NCI-H526 (cell line): ENCODE measurements at regions not wholly inside any gene's neighbourhood (a gene's known extent, or its start where the extent isn't known, plus 50 kb on each side); places are given as distances from the start of the nearest gene placed in this dataset.

Experiments
- DNase-seq, 2 experiments: peaks; one replicate each; lab custom pipeline; 2025; lab: John Stamatoyannopoulos, UW

DNA sequence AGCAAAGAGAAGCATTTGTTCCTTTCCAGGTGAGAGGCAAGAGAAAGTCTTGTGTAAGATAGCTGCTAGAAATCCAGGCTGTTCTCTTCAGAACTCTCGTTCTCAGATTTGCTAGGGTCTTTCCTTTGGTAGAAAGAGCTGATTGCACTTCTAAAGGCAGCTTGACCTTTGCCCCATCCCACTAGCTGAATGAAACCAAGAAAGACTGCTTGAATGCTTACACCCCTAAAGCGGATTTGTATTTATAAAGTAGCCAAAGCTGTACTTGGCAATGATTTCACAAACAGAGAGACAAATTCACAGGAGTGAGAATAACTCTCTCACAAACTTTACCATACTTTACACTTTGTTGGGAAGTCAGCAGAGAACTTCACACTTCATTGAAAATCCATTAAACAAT, 424.1 kb downstream of the TTLL7 start:
- DNase-seq = no peak

DNA sequence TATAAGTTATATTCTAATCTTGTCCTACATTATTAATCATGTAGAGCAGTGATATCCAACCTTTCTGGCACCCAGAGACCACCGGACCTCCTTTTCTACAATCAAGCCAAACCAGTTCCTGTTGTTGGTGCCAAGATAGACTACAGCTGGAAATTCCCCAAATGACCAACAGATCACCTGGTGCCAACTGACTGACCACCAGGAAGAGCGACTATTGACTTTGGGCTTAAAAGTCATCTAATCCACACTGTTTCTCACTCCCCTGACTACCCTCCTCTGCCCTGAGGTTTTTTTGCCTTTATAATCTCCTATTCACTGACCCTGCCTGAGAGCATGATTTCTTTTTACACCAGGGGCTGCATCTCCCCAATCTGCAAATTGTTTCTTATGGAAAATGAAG, 425.2 kb downstream of the TTLL7 start:
- DNase-seq = no peak

- DNase-seq = no peak
Observed at GRCh38 chr1:83571536-83571935, 427.4 kb downstream of the TTLL7 start.

GRCh38 chr1:83561346-83561745, 437.6 kb downstream of the TTLL7 start:
- no peak for DNase-seq

- DNase-seq = no peak
Observed at GRCh38 chr1:83559129-83559840, 439.6 kb downstream of the TTLL7 start.

DNA sequence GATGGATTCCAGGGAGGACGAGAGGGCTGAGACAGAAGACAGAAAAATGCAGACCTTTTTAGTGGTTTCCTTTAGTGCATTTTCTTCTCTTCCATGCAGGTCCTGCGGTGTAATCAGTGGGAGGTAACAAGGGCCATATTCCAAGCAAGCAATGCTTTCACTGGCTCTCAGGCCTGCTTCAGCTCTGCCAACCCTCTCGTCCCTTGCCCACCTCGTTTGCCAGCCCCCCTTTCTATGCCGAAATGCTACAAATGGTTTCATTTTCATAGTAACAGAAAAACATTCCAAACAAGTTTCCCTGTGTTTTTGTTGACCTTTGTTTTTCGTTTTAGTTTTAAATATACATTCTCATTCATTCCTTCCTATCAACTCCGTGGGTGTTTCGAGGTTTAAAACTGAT, 443.1 kb downstream of the TTLL7 start:
- DNase-seq = no peak

- no peak for DNase-seq
Observed at GRCh38 chr1:83554174-83554573, 444.8 kb downstream of the TTLL7 start.

- DNase-seq = no peak
Observed at GRCh38 chr1:83552820-83553219, 446.1 kb downstream of the TTLL7 start.

- DNase-seq = no peak
Observed at GRCh38 chr1:83548311-83548710, 450.6 kb downstream of the TTLL7 start.

DNA sequence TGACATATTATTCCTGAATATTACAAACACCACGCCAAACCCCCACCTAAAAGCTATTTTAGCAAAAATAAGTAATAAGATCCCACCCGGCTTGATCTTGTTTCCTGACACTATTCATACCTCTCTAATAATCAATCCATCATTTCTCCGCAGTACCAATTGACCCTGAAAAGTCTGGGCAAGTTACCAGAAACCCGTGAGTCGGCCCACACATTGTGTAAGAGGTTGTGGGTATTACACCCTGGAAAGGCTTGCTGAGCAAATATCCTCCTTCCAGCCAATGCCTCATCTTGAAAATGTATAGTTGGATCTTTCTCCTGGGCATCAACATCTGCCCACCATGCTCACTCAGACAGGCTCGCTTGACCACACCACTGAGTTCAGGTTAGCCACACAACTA, 451.0 kb downstream of the TTLL7 start:
- DNase-seq = no peak

DNA sequence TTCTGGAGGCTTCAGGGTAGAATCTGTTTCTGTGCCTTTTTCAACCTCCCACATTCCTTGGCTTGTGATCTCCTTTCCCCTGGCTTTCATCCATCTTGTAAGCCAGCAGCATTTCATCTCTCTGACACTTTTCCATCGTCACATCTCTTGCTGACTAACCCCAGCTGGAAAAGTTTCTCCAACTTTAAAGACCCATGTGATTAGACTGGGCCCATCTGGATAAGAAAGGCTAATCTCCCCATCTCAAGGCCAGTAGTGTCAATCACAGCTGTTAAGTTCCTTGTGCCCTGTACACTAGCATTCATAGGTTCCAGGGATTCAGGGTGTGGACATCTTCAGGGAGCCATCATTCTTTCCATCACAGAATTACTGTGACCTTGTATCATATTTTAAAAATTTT, 452.1 kb downstream of the TTLL7 start:
- DNase-seq = no peak

- no peak for DNase-seq
Observed at GRCh38 chr1:83545066-83545862, 453.7 kb downstream of the TTLL7 start.

DNA sequence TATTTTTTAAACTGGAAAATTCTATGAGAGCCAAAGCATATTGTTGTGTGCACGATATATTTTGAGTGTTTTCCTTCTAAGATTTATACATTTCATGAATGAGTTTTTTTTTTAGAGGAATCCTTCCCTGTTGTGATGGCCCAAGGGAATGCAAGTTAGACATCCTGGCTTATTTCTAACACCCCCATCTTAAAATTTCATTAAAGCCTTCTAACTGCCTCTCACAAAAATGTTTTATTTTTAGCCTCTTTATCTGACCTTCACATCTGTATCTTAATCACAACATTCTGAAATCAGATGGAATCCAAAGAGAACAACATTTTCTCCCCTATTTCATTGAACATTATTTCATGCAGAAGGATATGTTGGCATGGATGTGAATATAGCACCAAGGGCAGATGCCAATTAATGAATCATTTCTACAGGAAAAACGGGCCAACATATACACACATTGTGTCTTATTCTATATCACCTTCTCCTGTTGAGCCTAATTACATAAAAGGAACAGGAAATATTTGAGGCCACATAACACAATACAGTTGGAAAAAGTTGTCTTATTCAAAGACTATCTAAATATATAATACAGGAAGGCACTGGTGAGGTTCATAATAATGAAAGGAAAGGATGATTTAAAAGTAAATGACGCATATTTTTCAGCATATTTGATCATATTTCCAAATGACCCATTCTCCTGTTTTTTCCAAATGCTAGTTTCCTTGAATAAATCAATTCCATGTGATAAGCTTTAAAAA, 455.5 kb downstream of the TTLL7 start:
- no peak for DNase-seq

GRCh38 chr1:83531521-83532309, 467.2 kb downstream of the TTLL7 start:
- DNase-seq = no peak

DNA sequence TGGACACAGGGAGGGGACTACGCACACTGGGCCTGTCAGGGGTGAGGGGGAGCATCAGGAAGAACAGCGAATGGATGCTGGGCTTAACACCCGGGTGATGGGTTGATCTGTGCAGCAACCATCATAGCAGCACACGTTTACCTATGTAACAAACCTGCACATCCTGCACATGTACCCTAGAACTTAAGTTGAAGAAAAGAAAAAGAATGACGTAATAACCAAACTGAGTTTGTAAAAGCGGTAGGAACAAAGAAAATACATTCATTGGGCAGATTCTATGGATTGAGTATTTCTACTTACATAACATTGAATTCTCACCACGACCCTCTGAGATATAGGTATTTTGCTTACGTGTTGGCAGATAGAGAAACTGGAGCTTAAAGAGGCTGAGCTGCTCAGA, 468.4 kb downstream of the TTLL7 start:
- no peak for DNase-seq

DNA sequence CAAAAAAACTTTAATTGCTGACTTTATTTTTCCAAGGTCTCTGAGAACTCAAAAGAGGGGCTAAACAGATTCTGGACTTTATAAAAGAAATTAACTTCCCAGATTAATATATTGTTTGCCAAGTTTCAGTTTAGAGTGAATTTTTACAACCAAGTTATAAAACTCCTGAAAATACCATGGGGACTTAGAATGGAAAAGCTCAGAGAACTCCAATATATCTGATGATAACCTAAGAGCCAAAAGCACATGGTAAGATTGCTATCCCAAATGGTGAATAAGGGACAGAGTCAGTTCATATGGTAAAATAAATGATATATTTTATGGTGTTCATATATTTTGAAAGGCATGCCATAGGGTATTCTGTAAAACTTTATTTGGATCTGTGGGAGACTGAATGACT, 470.9 kb downstream of the TTLL7 start:
- DNase-seq = no peak

DNA sequence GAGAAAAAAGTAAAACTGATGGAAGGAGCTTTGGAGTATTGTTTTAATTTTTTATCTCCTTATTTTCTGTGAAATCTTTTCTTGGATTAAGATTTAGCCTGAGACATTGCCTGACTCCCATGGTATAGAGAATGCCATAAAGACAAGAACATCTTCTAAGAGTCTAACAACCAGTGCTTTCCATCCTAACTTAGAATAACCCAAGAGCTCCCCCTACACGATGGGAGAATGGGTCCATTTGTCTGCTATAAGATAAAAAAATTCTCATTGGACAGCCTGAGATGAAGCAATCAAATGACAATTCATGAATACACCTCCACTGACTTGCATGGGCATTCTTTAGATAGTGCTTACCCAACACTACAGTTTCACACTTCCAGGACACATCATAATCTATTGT, 478.1 kb downstream of the TTLL7 start:
- DNase-seq = no peak

GRCh38 chr1:83516369-83516768, 482.6 kb downstream of the TTLL7 start:
- DNase-seq = no peak

- no peak for DNase-seq
Observed at GRCh38 chr1:83515578-83516154, 483.3 kb downstream of the TTLL7 start.

GRCh38 chr1:83512373-83513193, 486.3 kb downstream of the TTLL7 start:
- DNase-seq = no peak
